GM12891 (cell line): ENCODE measurements at regions not wholly inside any gene's neighbourhood (a gene's known extent, or its start where the extent isn't known, plus 50 kb on each side); places are given as distances from the start of the nearest gene placed in this dataset.
A peak's percentile ranks its signal among the peaks of the same experiment; 100 is the strongest.

Experiments
- DNase-seq: peaks from one replicate; pipeline ENCODE4 v3.0.0; 2011; ENCODE audit warnings: low spot score; ENCODE audit not compliant: insufficient read length
- FAIRE-seq: peaks from 2 replicates; lab custom pipeline; 2011; peaks lifted over from hg19 to GRCh38; lab: Jason Lieb, UNC
- PAX5 ChIP-seq: IDR thresholded peaks from 2 replicates; pipeline ENCODE4 v1.6.1; 2011; ENCODE audit warnings: low read length, moderate library complexity, mild to moderate bottlenecking; ENCODE audit not compliant: insufficient read depth, severe bottlenecking
- POLR2A ChIP-seq: IDR thresholded peaks from 2 replicates; pipeline ENCODE4 v1.6.1; 2011; ENCODE audit warnings: low read depth, low read length, control low read depth
- POLR2AphosphoS5 ChIP-seq: IDR thresholded peaks from 2 replicates; pipeline ENCODE4 v1.6.1; 2011; ENCODE audit warnings: low read depth, low read length, control low read depth
- POU2F2 ChIP-seq: IDR thresholded peaks from 2 replicates; pipeline ENCODE4 v1.6.1; 2011; ENCODE audit warnings: low read depth, mild to moderate bottlenecking, control low read depth, low read length, moderate library complexity
- SPI1 ChIP-seq: IDR thresholded peaks from 2 replicates; pipeline ENCODE4 v1.6.1; 2011; ENCODE audit warnings: low read depth, low read length, control low read depth
- TAF1 ChIP-seq: IDR thresholded peaks from 2 replicates; pipeline ENCODE4 v1.6.1; 2011; ENCODE audit warnings: low read depth, low read length, control low read depth

DNA sequence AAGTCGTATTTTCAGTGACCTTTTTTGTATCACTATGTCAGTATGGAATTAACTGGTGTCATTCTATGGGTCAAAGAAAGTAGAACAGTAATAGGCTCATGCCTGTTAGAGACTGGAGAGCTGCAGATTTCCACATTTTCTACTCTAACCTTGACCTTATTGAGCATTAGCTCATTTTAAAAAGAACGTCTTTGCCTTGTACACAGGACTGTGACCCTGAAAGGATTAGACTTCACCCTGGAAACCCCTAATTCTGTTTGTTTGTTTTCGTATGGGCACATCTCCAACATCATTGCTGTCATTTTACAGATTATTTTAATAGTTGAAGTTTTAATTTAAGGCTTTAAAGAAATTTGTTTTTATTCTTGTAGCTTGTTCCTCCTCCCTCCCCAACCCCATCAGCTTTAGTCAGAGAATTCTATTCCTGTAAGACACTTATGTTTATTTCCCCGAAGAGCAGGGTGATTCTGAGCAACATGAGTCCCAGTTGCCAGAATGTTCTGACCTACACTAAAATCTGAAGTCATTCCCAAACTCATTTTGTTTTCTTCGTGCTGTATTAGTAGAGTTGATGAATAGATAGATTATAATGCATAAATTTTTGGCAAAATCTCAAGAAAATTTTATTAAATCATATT, 451.3 kb downstream of the FOXG1 start:
- DNase-seq (no peak), FAIRE-seq (no peak)
- no peak for TF ChIP-seq SPI1
- no peak for TF ChIP-seq POLR2AphosphoS5
- no peak for TF ChIP-seq PAX5
- no peak for TF ChIP-seq POU2F2
- no peak for TF ChIP-seq TAF1
- TF ChIP-seq POLR2A = no peak

DNA sequence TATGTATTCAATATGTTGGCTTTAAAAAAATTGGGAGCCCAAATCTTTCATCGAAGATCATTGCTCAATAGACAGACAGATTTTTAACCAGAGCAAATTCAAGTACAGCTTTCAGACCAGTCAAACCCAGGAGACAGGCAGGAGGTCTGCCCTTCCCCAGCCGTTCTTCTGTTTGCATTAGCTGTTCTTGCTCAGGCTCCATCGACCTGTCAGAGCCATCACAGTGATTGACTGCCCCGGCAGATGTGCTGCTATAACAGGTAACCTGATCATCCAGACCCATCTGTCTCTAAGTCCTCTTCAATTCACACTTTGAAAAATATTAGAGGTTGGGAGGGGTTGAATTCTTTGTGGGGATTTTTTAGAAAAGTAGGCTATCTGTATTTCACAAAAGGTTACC, 453.5 kb downstream of the FOXG1 start:
- TF ChIP-seq POU2F2 (no peak), TAF1 (no peak), SPI1 (no peak), POLR2AphosphoS5 (no peak), PAX5 (no peak), POLR2A (no peak)
- no peak for FAIRE-seq
- no peak for DNase-seq

DNA sequence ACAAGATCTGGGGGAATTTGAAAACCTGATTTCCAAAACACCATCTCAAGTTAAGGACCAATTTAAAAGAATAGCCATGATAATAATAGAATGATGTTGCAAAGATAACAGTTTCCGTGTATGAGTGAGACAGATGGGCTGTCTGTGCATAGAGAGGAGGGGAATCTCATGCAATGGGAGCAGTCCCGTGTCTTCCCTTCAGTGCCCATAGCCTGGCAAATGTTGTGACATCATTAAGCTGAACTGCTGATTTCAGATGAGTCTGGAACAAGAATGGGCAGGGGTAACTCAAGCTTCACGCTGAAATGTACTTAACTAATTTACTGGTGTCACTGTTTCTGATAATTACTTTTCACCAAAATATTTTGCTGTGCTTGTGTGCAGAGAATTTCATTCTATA, 454.0 kb downstream of the FOXG1 start:
- no peak for TF ChIP-seq POLR2AphosphoS5
- TF ChIP-seq POLR2A = no peak
- no peak for TF ChIP-seq PAX5
- TF ChIP-seq TAF1 = no peak
- TF ChIP-seq POU2F2 = no peak
- no peak for TF ChIP-seq SPI1
- DNase-seq (no peak), FAIRE-seq (no peak)

DNA sequence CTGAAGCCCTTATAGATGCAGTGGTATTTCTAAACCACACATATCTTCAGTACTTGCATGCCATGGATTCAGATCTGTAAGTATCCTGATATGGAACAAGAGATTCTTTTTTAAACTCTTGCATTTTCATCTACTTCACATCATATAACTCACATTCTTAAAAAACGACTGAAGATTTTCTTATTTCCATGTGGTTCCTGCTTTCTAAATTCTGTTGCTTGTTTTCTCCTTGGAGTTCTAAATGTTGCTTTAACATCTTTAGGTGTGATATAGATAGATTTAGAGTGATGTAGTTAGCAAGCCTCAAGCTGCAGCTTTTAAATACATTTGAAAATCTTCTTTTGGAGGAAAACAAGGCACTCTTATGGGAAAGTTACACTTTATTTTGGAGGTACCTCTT, 455.4 kb downstream of the FOXG1 start:
- no peak for FAIRE-seq
- no peak for TF ChIP-seq PAX5
- no peak for DNase-seq

DNA sequence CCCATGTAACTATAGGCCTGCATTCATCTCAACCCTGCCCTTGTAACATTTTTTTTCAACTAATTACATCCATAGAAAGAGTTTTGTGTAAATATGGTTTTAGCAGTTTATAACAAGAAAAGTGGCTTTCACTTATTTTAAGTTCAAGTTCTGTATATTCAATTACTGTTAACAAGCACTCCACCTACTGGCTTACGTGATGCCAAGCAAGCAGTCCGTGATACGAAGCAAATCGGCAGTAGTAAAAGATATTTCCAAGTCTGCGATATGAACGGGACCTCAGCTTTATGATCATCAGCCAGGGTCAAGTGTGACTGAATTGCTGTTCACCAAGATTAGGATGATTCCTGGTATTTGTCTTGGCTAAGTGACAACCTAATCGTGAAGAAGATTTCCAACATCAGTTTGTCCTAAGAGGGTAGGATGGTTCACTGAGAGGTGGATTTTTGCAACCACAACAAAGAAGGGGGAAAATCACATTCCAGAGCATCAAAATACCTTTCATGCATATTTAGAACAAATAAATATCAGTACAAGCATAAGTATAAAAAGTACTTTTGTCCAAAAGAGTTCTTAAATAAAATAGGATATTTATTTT, 456.2 kb downstream of the FOXG1 start:
- DNase-seq = no peak
- FAIRE-seq = peak; percentile 90
- TF ChIP-seq POLR2AphosphoS5 (no peak), POLR2A (no peak), TAF1 (no peak), POU2F2 (no peak), SPI1 (no peak), PAX5 (no peak)

DNA sequence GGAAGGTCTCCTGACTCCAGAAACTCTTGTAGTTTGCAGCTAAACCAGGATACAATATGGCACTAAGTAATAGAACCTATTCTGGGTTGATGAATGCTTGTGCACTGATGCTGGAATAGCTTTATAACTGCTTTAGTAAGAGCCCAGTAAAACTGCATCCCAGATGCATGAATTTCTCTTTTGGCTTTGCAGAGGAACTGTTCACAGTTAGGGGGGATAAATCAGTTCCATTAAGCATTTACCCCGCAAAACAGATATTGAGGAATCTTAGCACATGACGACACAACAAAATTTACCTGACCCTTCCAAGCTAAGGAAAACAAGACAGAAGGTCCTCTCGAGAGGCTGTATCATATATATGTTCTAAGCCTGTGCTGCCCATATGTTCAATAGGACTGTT, 457.4 kb downstream of the FOXG1 start:
- DNase-seq = no peak
- TF ChIP-seq POLR2A = no peak
- TF ChIP-seq POU2F2 = no peak
- TF ChIP-seq TAF1 = no peak
- no peak for FAIRE-seq

DNA sequence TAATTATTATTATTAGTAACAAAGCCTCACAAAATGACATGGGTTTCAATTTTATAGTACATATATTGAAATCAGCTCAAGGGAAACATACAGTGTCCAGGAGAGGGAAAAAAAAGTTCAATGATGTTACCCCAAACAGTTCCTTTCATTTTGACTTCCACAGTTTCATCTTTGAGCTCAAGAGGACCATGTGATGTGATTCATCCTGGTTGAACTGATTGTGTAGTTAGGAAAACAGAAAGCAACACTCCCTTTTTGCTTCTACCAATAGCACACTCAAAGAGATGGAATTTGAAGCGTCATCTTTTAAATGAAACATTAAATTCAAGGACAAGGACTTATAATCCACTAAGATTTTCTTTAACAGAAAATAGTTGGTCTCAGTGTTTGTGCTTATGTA, 461.0 kb downstream of the FOXG1 start:
- no peak for DNase-seq
- TF ChIP-seq SPI1 (no peak), TAF1 (no peak), POU2F2 (no peak), PAX5 (no peak), POLR2AphosphoS5 (no peak), POLR2A (no peak)
- FAIRE-seq = no peak

DNA sequence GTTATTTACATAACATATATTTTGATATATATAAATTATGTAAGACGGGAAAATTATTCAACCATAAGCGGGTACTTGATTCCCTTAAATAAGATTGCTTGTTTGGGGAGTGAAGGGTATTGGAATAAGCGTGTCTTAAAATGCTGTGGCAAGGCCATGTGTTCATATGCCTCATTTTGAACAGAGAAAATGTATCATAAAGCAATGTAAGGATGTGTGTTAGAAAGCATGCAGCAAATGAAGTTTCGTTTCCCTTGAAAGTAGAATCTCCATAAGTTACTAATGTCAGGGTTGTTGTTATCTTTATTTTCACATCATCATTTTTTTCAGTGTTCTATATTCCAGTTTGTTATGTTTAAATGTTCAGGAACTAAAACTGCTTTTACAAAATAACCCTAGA, 465.6 kb downstream of the FOXG1 start:
- no peak for FAIRE-seq
- no peak for DNase-seq
- no peak for TF ChIP-seq TAF1
- TF ChIP-seq POU2F2 = no peak
- TF ChIP-seq SPI1 = no peak
- no peak for TF ChIP-seq POLR2AphosphoS5
- no peak for TF ChIP-seq PAX5
- TF ChIP-seq POLR2A = no peak

DNA sequence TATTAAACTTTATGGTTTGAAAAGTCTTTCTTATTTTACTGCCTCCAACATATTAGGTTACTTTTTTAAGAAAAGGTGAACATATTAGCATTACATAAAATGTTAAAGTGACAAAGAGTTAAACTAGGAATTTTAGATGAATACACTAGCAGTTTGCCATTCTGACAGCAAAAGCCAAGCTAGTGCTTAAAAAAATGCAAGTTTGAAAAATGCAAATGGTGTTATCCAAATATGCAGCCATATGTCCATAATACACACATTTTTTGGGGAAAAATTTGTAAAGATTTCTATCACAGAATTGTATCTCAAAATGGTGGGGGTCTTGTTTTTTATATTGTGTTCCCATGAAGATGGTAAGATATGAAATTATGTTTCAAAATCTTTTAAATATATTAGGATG, 466.1 kb downstream of the FOXG1 start:
- FAIRE-seq = no peak
- TF ChIP-seq POLR2AphosphoS5 = no peak
- no peak for TF ChIP-seq PAX5
- no peak for TF ChIP-seq POLR2A
- no peak for TF ChIP-seq POU2F2
- DNase-seq = no peak

DNA sequence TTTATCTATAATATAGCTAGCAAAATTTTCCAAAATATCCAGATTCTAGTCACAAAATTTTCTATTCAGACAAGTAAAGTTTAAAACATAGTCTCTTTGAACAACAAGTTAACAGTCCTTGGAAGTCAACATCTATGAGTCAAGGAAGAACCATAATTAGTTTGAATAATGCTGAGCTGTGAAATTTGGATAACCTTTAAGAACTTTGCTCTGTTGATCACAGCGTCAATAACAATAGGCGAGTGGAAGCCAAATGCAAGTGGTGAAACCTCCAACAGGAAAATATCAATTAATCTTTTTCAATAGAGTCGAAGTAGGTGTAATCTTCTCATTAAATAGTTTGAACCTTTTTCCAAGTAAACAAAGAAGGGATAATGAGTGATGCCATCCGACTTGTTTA, 466.6 kb downstream of the FOXG1 start:
- FAIRE-seq (no peak), DNase-seq (no peak)
- TF ChIP-seq SPI1 (no peak), POU2F2 (no peak), PAX5 (no peak)
